Neuronal stem cell (in vitro differentiated cells): ENCODE measurements at regions not wholly inside any gene's neighbourhood (a gene's known extent, or its start where the extent isn't known, plus 50 kb on each side); places are given as distances from the start of the nearest gene placed in this dataset.

Experiments used
- DNase-seq: peaks from one replicate; pipeline ENCODE4 v3.0.0-alpha.2; 2013; ENCODE audit warnings: low spot score
- H2AFZ ChIP-seq: one replicate; pipeline ENCODE4 v1.6.1; 2013; ENCODE audit warnings: mild to moderate bottlenecking, low read length, inconsistent platforms
- H2AK5ac ChIP-seq: 2 replicates; pipeline ENCODE4 v1.6.1; 2013; ENCODE audit warnings: low read depth, mild to moderate bottlenecking, inconsistent platforms, low read length, moderate library complexity, mixed read lengths
- H2BK120ac ChIP-seq: 2 replicates; pipeline ENCODE4 v1.6.1; 2013; ENCODE audit warnings: low read depth, mild to moderate bottlenecking, inconsistent platforms, low read length, moderate library complexity, mixed read lengths
- H2BK12ac ChIP-seq: one replicate; pipeline ENCODE4 v1.6.1; 2013; ENCODE audit warnings: low read length, inconsistent platforms
- H2BK15ac ChIP-seq: 2 replicates; pipeline ENCODE4 v1.6.1; 2013; ENCODE audit warnings: mild to moderate bottlenecking, low read length, inconsistent platforms, mixed read lengths
- H2BK5ac ChIP-seq: one replicate; pipeline ENCODE4 v1.6.1; 2013; ENCODE audit warnings: inconsistent platforms, mild to moderate bottlenecking, low read length, moderate library complexity
- H3K14ac ChIP-seq: one replicate; pipeline ENCODE4 v1.6.1; 2013; ENCODE audit warnings: low read length, inconsistent platforms
- H3K18ac ChIP-seq: 2 replicates; pipeline ENCODE4 v1.6.1; 2013; ENCODE audit warnings: low read length, inconsistent platforms
- H3K23ac ChIP-seq: 2 replicates; pipeline ENCODE4 v1.6.1; 2013; ENCODE audit warnings: low read depth, mild to moderate bottlenecking, mixed read lengths, low read length, inconsistent platforms; ENCODE audit not compliant: poor library complexity
- H3K27ac ChIP-seq: replicated peaks from 3 replicates; pipeline ENCODE4 v1.5.1; 2013; ENCODE audit warnings: low read length, inconsistent platforms
- H3K27me3 ChIP-seq, 3 experiments: 2 replicates each; pipeline ENCODE4 v1.6.1; 2013; ENCODE audit warnings: low read length in 3 of 3, mild to moderate bottlenecking in 2 of 3, inconsistent platforms in 1 of 3, low read depth in 1 of 3, mixed read lengths in 1 of 3, moderate library complexity in 1 of 3; ENCODE audit not compliant: control insufficient read depth in 3 of 3, insufficient read depth in 3 of 3
- H3K36me3 ChIP-seq, 2 donors: replicated peaks in 1 of 2; 2 replicates each; pipeline ENCODE4 v1.6.1; 2013; ENCODE audit warnings: low read length in 2 of 2; ENCODE audit not compliant: control insufficient read depth in 2 of 2, insufficient read depth in 2 of 2
- H3K4ac ChIP-seq: 2 replicates; pipeline ENCODE4 v1.6.1; 2013; ENCODE audit warnings: inconsistent platforms, mild to moderate bottlenecking, low read length, moderate library complexity
- H3K4me1 ChIP-seq, 2 donors: 1 replicate in 1 of 2; 2 replicates in 1 of 2; pipeline ENCODE4 v1.6.1; 2013; ENCODE audit warnings: low read length in 2 of 2, low read depth in 1 of 2; ENCODE audit not compliant: control insufficient read depth in 2 of 2, insufficient read depth in 1 of 2
- H3K4me2 ChIP-seq: one replicate; pipeline ENCODE4 v1.6.1; 2013; ENCODE audit warnings: mild to moderate bottlenecking, low read length, inconsistent platforms; ENCODE audit not compliant: insufficient read depth, poor library complexity, severe bottlenecking
- H3K4me3 ChIP-seq, 2 donors: 2 replicates each; pipeline ENCODE4 v1.5.1; 2013; ENCODE audit warnings: low read length in 2 of 2, mild to moderate bottlenecking in 2 of 2, inconsistent platforms in 1 of 2, moderate library complexity in 1 of 2
- H3K79me1 ChIP-seq: one replicate; pipeline ENCODE4 v1.6.1; 2013; ENCODE audit warnings: low read depth, mild to moderate bottlenecking, inconsistent platforms, low read length, moderate library complexity
- H3K9ac ChIP-seq: one replicate; pipeline ENCODE4 v1.6.1; 2013; ENCODE audit warnings: mild to moderate bottlenecking, low read depth, low read length, inconsistent platforms; ENCODE audit not compliant: poor library complexity
- H3K9me3 ChIP-seq, 2 donors: replicated peaks in 1 of 2; 2 replicates each; pipeline versions ENCODE3 to v1.6.1; 2013; ENCODE audit warnings: low read length in 2 of 2, mild to moderate bottlenecking in 2 of 2, inconsistent platforms in 1 of 2, low read depth in 1 of 2, mixed read lengths in 1 of 2, moderate library complexity in 1 of 2; ENCODE audit not compliant: control insufficient read depth in 2 of 2, insufficient read depth in 1 of 2
- H4K8ac ChIP-seq: one replicate; pipeline ENCODE4 v1.6.1; 2013; ENCODE audit warnings: low read depth, mild to moderate bottlenecking, inconsistent platforms, low read length, moderate library complexity
- H4K91ac ChIP-seq: one replicate; pipeline ENCODE4 v1.6.1; 2013; ENCODE audit warnings: low read length, low read depth, mild to moderate bottlenecking, inconsistent platforms; ENCODE audit not compliant: poor library complexity
- WGBS, 2 donors: extraction: QIAGEN DNeasy Blood & Tissue Kit; methylation state at CpG; one replicate each; pipeline ENCODE4 v1.1.7; 2013; ENCODE audit warnings: missing lambda C conversion rate in 2 of 2, mixed read lengths in 1 of 2; ENCODE audit not compliant: insufficient read length in 2 of 2, insufficient replicate concordance in 1 of 2; ENCODE audit errors: extremely low coverage in 2 of 2; 5-methylcytosine and 5-hydroxymethylcytosine counted together

- no peak overlapping the region for H2BK15ac ChIP-seq
- no peaks in the 10 kb centered on the region for H3K4me1 ChIP-seq
- H4K8ac ChIP-seq = no peak overlapping the region
- no peaks in the 10 kb centered on the region for H3K79me1 ChIP-seq
- H2BK120ac ChIP-seq = no peak overlapping the region
- no peak overlapping the region for H3K4me3 ChIP-seq
- no peak overlapping the region for H3K23ac ChIP-seq
- no peak for DNase-seq
- H3K9ac ChIP-seq = no peak overlapping the region
- H3K36me3 ChIP-seq = no peaks in the 10 kb centered on the region
- H3K27ac ChIP-seq = no peak overlapping the region
- no peak overlapping the region for H4K91ac ChIP-seq
- H3K9me3 ChIP-seq = no peaks in the 10 kb centered on the region
- H2BK5ac ChIP-seq = no peak overlapping the region
- no peak overlapping the region for H2BK12ac ChIP-seq
- H3K14ac ChIP-seq = no peak overlapping the region
- H3K4me2 ChIP-seq = no peak overlapping the region
- no peak overlapping the region for H2AFZ ChIP-seq
- H2AK5ac ChIP-seq = no peak overlapping the region
- H3K27me3 ChIP-seq = no peaks in the 10 kb centered on the region
- H3K18ac ChIP-seq = no peak overlapping the region
- H3K4ac ChIP-seq = no peak overlapping the region
Observed at GRCh38 chr3:135448520-135448919, 517.0 kb upstream of the PPP2R3A start.

DNA sequence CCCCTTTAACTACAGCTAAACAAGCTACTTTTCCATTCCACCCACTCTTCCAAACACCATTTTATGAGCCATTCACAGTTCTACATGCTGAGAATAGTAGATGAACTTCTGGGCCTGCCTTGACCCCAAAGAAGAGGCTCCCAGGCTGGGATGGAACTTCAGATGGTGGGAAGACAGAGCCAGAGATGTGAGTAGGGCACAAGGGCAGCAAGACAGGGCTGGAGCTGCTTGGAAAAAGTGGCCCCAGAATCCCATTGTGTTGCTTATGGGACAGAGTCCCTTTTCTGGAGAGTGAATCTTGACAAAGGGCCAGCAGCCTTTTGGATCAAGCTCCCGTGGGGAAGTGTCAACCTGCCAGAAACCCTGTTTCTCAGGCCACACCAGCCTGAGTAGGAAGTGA, 516.5 kb upstream of the PPP2R3A start:
- Histone ChIP-seq H2BK12ac (no peak overlapping the region), H3K23ac (no peak overlapping the region), H3K4me3 (no peak overlapping the region), H3K79me1 (no peaks in the 10 kb centered on the region), H3K36me3 (no peaks in the 10 kb centered on the region), H2BK15ac (no peak overlapping the region), H3K4me1 (no peaks in the 10 kb centered on the region), H3K9me3 (no peaks in the 10 kb centered on the region), H3K14ac (no peak overlapping the region), H4K91ac (no peak overlapping the region), H3K4me2 (no peak overlapping the region), H3K4ac (no peak overlapping the region), H2BK5ac (no peak overlapping the region), H3K9ac (no peak overlapping the region), H2AK5ac (no peak overlapping the region), H3K18ac (no peak overlapping the region), H4K8ac (no peak overlapping the region), H3K27ac (no peak overlapping the region), H2AFZ (no peak overlapping the region), H2BK120ac (no peak overlapping the region), H3K27me3 (no peaks in the 10 kb centered on the region)
- no peak for DNase-seq
- no CpG with 5 or more reads among the region's 1 CpG for WGBS, 2 donors

DNA sequence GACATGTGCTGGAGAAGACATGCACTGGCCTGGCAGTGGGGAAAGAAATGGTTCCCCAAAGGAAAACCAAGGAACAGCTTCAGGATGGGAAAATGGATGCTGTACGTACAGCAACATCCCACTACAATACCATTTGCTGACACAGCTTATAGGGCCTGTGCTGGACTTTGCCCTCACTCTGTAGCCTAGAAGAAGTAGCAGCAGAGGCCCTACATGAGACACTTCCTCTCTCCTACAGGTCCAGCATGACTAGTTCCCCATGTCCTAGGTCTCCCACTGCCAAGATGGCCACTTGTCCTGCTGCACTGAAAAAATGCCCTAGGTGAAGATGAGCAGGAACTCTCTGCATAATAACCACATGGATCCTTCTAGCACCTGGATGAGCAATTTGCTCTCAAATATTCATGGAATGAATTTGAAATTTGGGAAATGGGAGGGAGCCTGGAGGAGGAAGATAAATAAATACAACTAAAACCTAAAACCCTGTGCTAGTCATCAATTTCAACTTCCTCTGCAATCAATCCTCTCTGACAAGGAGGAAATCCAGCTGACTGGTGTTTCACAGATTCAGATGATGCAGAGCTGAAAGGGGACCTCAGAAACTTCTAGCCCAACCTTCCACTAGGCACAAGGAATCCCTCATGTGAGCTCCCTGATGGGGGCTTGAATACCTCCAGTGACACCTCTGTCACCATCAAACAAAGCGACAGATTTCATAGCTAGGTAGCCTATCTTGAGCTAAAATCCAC, 514.3 kb upstream of the PPP2R3A start:
- peaks cover 0 to 2% of the 10 kb centered on the region in 2 donors for H3K9me3 ChIP-seq

DNA sequence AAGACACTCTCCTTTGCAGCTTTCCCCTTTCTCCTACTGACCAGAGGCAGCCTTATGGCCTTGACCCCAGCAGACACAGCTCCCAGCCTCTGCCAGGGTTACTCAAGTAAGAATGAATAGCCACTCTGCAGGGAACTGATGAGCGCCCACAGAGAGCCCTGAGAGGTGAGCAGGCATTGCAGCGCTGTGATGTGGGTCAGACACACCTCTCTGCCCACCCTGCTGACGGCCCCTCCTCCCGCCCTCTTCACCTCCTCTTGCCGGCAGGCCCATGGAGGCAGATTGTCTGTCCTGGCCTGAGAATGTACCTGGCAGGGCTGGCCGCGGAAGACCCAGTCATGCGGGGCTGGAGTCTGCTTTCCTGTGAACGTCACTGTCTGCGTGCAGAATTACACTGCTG, 512.6 kb upstream of the PPP2R3A start:
- Histone ChIP-seq H3K27ac (no peak overlapping the region), H3K4ac (no peak overlapping the region), H3K79me1 (no peaks in the 10 kb centered on the region), H4K8ac (no peak overlapping the region), H2BK12ac (no peak overlapping the region), H2BK120ac (no peak overlapping the region), H3K18ac (no peak overlapping the region), H2AFZ (no peak overlapping the region), H3K4me1 (peaks cover 0 to 2% of the 10 kb centered on the region in 2 donors), H2AK5ac (no peak overlapping the region), H4K91ac (no peak overlapping the region), H3K27me3 (peaks cover 0 to 10% (median 0%) of the 10 kb centered on the region in 3 experiments), H2BK5ac (no peak overlapping the region), H3K36me3 (no peaks in the 10 kb centered on the region), H2BK15ac (no peak overlapping the region), H3K23ac (no peak overlapping the region), H3K9ac (no peak overlapping the region), H3K4me3 (no peak overlapping the region), H3K14ac (peak overlapping the region; percentile 51), H3K4me2 (no peak overlapping the region), H3K9me3 (peaks cover 0 to 2% of the 10 kb centered on the region in 2 donors)
- DNase-seq = no peak
- no CpG with 5 or more reads among the region's 10 CpGs for WGBS, 2 donors

More for the DNA sequence above, 514.3 kb upstream of the PPP2R3A start:
- no peaks in the 10 kb centered on the region for H3K79me1 ChIP-seq
- H3K4me1 ChIP-seq = peaks cover 0 to 2% of the 10 kb centered on the region in 2 donors
- no peak overlapping the region for H3K18ac ChIP-seq
- no peak for DNase-seq
- H3K36me3 ChIP-seq = no peaks in the 10 kb centered on the region
- H3K4ac ChIP-seq = no peak overlapping the region
- H4K8ac ChIP-seq = no peak overlapping the region
- no peak overlapping the region for H3K14ac ChIP-seq
- no peak overlapping the region for H2BK12ac ChIP-seq
- H2BK5ac ChIP-seq = no peak overlapping the region
- H3K4me2 ChIP-seq = no peak overlapping the region
- no peak overlapping the region for H3K23ac ChIP-seq
- H4K91ac ChIP-seq = no peak overlapping the region
- H2BK120ac ChIP-seq = no peak overlapping the region
- H3K9ac ChIP-seq = no peak overlapping the region
- WGBS, 2 donors = no CpG with 5 or more reads among the region's 2 CpGs
- H2BK15ac ChIP-seq = no peak overlapping the region
- no peak overlapping the region for H3K4me3 ChIP-seq
- H3K27me3 ChIP-seq = peaks cover 0 to 6% (median 0%) of the 10 kb centered on the region in 3 experiments
- H3K27ac ChIP-seq = no peak overlapping the region
- H2AK5ac ChIP-seq = no peak overlapping the region
- H2AFZ ChIP-seq = no peak overlapping the region
